CD4-positive, alpha-beta T cell treated with Interleukin-1 beta for 1 hour (primary cell): ENCODE measurements at regions not wholly inside any gene's neighbourhood (a gene's known extent, or its start where the extent isn't known, plus 50 kb on each side); places are given as distances from the start of the nearest gene placed in this dataset.

Experiments
- DNase-seq, 2 donors: peaks; one replicate each; pipeline ENCODE4 v3.0.0-alpha.2; 2020 to 2022

- DNase-seq: no peak
These were observed 252.9 kb upstream of the NR5A2 start for GRCh38 chr1:199774433-199775089.

- DNase-seq: no peak
These were observed 250.6 kb upstream of the NR5A2 start for GRCh38 chr1:199776768-199777497.

- no peak for DNase-seq
These were observed 249.1 kb upstream of the NR5A2 start for GRCh38 chr1:199778324-199778955.

GRCh38 chr1:199780091-199780490 lies 247.4 kb upstream of the NR5A2 start:
- DNase-seq: no peak

- no peak for DNase-seq
These were observed 246.4 kb upstream of the NR5A2 start for GRCh38 chr1:199780948-199781670.

GRCh38 chr1:199784138-199784895 lies 243.2 kb upstream of the NR5A2 start:
- DNase-seq: no peak

- no peak for DNase-seq
These were observed 240.8 kb upstream of the NR5A2 start for GRCh38 chr1:199786695-199787094.

- DNase-seq: no peak
These were observed 238.4 kb upstream of the NR5A2 start for GRCh38 chr1:199789141-199789540.

- no peak for DNase-seq
These were observed 236.0 kb upstream of the NR5A2 start for GRCh38 chr1:199791495-199791894.

GRCh38 chr1:199792874-199793273 lies 234.6 kb upstream of the NR5A2 start:
- no peak for DNase-seq

GRCh38 chr1:199794105-199794863 lies 233.2 kb upstream of the NR5A2 start:
- no peak for DNase-seq

- no peak for DNase-seq
These were observed 228.4 kb upstream of the NR5A2 start for GRCh38 chr1:199799116-199799515.

GRCh38 chr1:199804526-199804925 lies 223.0 kb upstream of the NR5A2 start:
- no peak for DNase-seq

GRCh38 chr1:199808110-199808870 lies 219.2 kb upstream of the NR5A2 start:
- DNase-seq: no peak

GRCh38 chr1:199809311-199809710 lies 218.2 kb upstream of the NR5A2 start:
- no peak for DNase-seq

- DNase-seq: no peak
These were observed 216.3 kb upstream of the NR5A2 start for GRCh38 chr1:199811163-199811562.

- no peak for DNase-seq
These were observed 214.3 kb upstream of the NR5A2 start for GRCh38 chr1:199813198-199813597.

- no peak for DNase-seq
These were observed 211.6 kb upstream of the NR5A2 start for GRCh38 chr1:199815947-199816346.

- no peak for DNase-seq
These were observed 210.2 kb upstream of the NR5A2 start for GRCh38 chr1:199817266-199817665.

GRCh38 chr1:199821029-199821779 lies 206.3 kb upstream of the NR5A2 start:
- no peak for DNase-seq
